GM18498 (cell line): ENCODE measurements at regions not wholly inside any gene's neighbourhood (a gene's known extent, or its start where the extent isn't known, plus 50 kb on each side); places are given as distances from the start of the nearest gene placed in this dataset.
"Not testable (repeated sequence)": the region's sequence is repeated elsewhere in the genome, so short reads cannot be mapped to it uniquely, and the experiment has no call there.

Source experiments
- ATAC-seq: cut with Tn5 transposase; IDR thresholded peaks from one replicate; pipeline ENCODE4 v1.9.1; 2021; ENCODE audit warnings: mild to moderate bottlenecking, moderate library complexity; ENCODE audit not compliant: unreplicated experiment

GRCh38 chr18:70641156-70641775 is 352.4 kb downstream of the SOCS6 start:
- no peak for ATAC-seq

- ATAC-seq: no peak
Measured at GRCh38 chr18:70640336-70640887, 351.6 kb downstream of the SOCS6 start.

- no peak for ATAC-seq
Measured at GRCh38 chr18:70636991-70637390, 348.1 kb downstream of the SOCS6 start.

GRCh38 chr18:70634576-70635147 is 345.8 kb downstream of the SOCS6 start:
- ATAC-seq: no peak

GRCh38 chr18:70627182-70627802 is 338.4 kb downstream of the SOCS6 start:
- no peak for ATAC-seq

- no peak for ATAC-seq
Measured at GRCh38 chr18:70622622-70623419, 334.0 kb downstream of the SOCS6 start.

GRCh38 chr18:70621710-70622109 is 332.9 kb downstream of the SOCS6 start:
- ATAC-seq: no peak

GRCh38 chr18:70620837-70621612 is 332.2 kb downstream of the SOCS6 start:
- ATAC-seq: no peak

- ATAC-seq: no peak
Measured at GRCh38 chr18:70617020-70617763, 328.3 kb downstream of the SOCS6 start.

GRCh38 chr18:70600225-70600925 is 311.5 kb downstream of the SOCS6 start:
- no peak for ATAC-seq

GRCh38 chr18:70598406-70598805 is 309.6 kb downstream of the SOCS6 start:
- no peak for ATAC-seq

- no peak for ATAC-seq
Measured at GRCh38 chr18:70582981-70583380, 294.1 kb downstream of the SOCS6 start.

GRCh38 chr18:70578480-70578879 is 289.6 kb downstream of the SOCS6 start:
- ATAC-seq: no peak

- no peak for ATAC-seq
Measured at GRCh38 chr18:70577023-70577420, 288.2 kb downstream of the SOCS6 start.

GRCh38 chr18:70576276-70577022 is 287.6 kb downstream of the SOCS6 start:
- ATAC-seq: no peak

GRCh38 chr18:70574951-70575350 is 286.1 kb downstream of the SOCS6 start:
- ATAC-seq: not testable (repeated sequence)

GRCh38 chr18:70569647-70570046 is 280.8 kb downstream of the SOCS6 start:
- not testable (repeated sequence) for ATAC-seq

- no peak for ATAC-seq
Measured at GRCh38 chr18:70559446-70559845, 270.6 kb downstream of the SOCS6 start.

- ATAC-seq: no peak
Measured at GRCh38 chr18:70558371-70558770, 269.5 kb downstream of the SOCS6 start.
